ENCODE measurements at regions not wholly inside any gene's neighbourhood (a gene's known extent, or its start where the extent isn't known, plus 50 kb on each side); places are given as distances from the start of the nearest gene placed in this dataset.

- intact Hi-C loops (cut with micrococcal nuclease; ENCODE audit: unreplicated experiment), result no loop called here
- Histone ChIP-seq H3K4me1 (ENCODE audit: control insufficient read depth, insufficient read depth, low read length) (no peaks in the 10 kb centered on the region), H3K27me3 (ENCODE audit: control insufficient read depth, insufficient read depth, low read length) (no peaks in the 10 kb centered on the region), H3K36me3 (ENCODE audit: control insufficient read depth, insufficient read depth, low read length) (no peaks in the 10 kb centered on the region), H3K4me3 (ENCODE audit: low read depth in 2 of 2, low read length in 2 of 2) (no peak overlapping the region), H3K27ac (ENCODE audit: low read length) (no peak overlapping the region), H3K9me3 (ENCODE audit: control insufficient read depth, insufficient read depth, low read depth, low read length) (no peaks in the 10 kb centered on the region)
- no peak for ATAC-seq
- no TSS peak for BruUV-seq (replicated peaks)
- ChIA-PET CTCF (no interaction called here), POLR2A (no interaction called here)
- TF ChIP-seq REST (IDR thresholded peaks at IDR 0.05; ENCODE audit: insufficient read depth in 1 of 2, low read depth in 2 of 2, low read length in 1 of 2), result no peak
- in situ Hi-C loops (cut with HindIII; ENCODE audit: low pct_unique_long_range_greater_than_20kb, low sequenced_read_pairs), result no loop called here
- DNase-seq (ENCODE audit: low read depth, low spot score), result no peak
These were observed 120.2 kb upstream of the NFIB start for GRCh38 chr9:14434158-14434504.

DNA sequence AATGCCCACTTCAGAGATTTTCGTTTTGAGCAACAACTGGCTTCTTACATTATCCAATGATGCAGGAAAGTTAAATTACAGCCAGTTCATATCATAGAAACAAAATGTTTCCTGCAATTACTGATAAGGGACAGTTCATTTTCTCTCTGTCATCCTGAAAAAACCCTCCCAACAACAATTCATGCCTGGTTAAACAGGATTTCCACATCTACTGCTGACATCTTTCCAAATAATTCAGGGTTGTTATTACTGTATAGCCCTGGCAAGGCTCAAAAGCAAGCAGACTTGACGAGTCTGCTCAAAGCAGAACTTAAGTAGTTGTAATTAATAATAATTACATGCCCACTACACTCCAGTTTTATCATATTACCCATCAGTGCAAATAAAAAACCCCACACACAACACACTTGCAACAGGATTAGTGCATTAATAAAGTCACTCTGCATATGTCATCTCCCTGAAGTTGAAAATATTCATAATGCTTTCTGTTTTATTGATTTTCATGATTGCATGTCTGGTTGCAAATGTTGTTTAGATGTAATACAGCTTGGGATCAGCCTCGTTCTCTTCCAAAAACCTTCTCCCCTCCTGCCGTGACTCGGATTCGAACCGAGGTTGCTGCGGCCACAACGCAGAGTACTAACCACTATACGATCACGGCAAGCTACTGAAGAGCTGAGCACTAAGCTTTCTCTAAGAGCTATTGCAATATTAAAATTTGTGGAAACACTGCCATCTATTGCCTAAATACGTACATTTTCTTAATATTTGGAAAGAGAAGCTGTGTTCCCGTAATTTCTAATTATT lies 119.6 kb upstream of the NFIB start:
- CTCF ChIA-PET, result no interaction called here
- Histone ChIP-seq H3K4me3 (ENCODE audit: low read depth in 2 of 2, low read length in 2 of 2) (no peak overlapping the region), H3K36me3 (ENCODE audit: control insufficient read depth, insufficient read depth, low read length) (no peaks in the 10 kb centered on the region), H3K4me1 (ENCODE audit: control insufficient read depth, insufficient read depth, low read length) (no peaks in the 10 kb centered on the region), H3K9me3 (ENCODE audit: control insufficient read depth, insufficient read depth, low read depth, low read length) (no peaks in the 10 kb centered on the region), H3K27me3 (ENCODE audit: control insufficient read depth, insufficient read depth, low read length) (no peaks in the 10 kb centered on the region), H3K27ac (ENCODE audit: low read length) (no peak overlapping the region)
- peak; percentile 58; the same call in 1 of the 2 replicates for ATAC-seq
- BruUV-seq (replicated peaks), result no TSS peak
- TF ChIP-seq POLR2AphosphoS5 (IDR thresholded peaks at IDR 0.05; ENCODE audit: low read depth, low read length) (no peak), CTCF (IDR thresholded peaks at IDR 0.05) (no peak; the same call in 1 of the 2 replicates), SIN3A (IDR thresholded peaks at IDR 0.05; ENCODE audit: borderline replicate concordance, insufficient read depth, low read depth, low read length) (no peak), REST (IDR thresholded peaks at IDR 0.05; ENCODE audit: insufficient read depth in 1 of 2, low read depth in 2 of 2, low read length in 1 of 2) (no peak), TCF7L2 (IDR thresholded peaks at IDR 0.05; ENCODE audit: low read depth, low read length) (no peak)
- intact Hi-C loops (cut with micrococcal nuclease; ENCODE audit: unreplicated experiment), result no loop called here
- POLR2A ChIA-PET, result no interaction called here
- peak; percentile 15 for DNase-seq (ENCODE audit: low read depth, low spot score)
- in situ Hi-C loops (cut with HindIII; ENCODE audit: low pct_unique_long_range_greater_than_20kb, low sequenced_read_pairs), result no loop called here
